ENCODE measurements at regions not wholly inside any gene's neighbourhood (a gene's known extent, or its start where the extent isn't known, plus 50 kb on each side); places are given as distances from the start of the nearest gene placed in this dataset.

DNA sequence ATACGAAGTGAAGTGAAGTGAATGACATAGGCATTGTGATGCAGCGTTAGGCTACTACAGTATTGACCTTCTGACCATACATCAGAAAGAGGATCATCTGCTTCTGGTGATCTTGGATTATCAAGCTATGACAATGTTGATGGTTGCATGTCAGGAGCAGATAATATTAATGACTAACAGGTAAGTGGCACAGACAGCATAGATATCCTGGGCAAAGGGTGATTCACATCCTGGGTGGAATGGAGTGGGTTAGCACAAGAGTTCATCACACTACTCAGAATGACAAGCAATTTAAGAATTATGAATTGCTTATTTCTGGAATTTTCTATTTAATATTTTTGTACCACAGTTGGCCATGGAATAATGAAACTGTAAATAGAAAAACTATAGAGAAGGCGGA lies 397.9 kb upstream of the ATP2B1 start:
- DNase-seq (ENCODE audit: low read depth in 4 of 4, low spot score in 2 of 4) = no peak

DNA sequence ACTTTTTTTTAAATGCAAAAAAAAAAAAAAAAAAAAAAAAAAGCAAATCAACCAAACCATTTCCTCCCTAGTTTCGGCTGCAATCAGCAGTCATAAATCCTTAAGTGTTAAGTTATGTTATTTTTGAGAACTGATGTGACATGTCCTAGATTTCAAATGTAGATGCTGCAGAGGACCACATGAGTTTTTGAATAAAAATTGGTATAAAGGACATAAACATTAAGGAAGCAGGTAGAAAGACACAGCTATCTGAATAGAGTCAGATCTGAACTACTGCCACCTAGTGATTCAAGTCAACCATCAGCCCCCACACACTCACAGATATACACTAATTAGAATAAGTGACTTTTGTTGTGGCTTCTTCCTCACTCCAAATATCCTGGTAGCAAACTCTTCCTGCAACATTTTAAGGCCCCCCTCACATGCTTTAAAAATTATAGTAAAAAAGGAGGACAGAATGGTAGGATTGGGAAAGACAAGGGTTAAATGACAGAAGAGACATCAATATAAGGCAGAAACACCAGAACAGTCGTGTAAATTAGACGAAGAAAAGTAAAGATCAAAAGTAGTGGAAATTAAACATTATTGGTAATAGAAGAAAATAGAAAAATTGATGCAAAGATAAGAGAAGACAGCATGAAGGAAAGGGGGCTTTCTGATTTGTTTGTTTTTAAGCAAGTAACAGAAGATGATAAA lies 394.5 kb upstream of the ATP2B1 start:
- no peak for DNase-seq (ENCODE audit: low read depth in 4 of 4, low spot score in 2 of 4)

GRCh38 chr12:90100579-90100978 lies 391.9 kb upstream of the ATP2B1 start:
- DNase-seq (ENCODE audit: low read depth in 4 of 4, low spot score in 2 of 4) = no peak

GRCh38 chr12:90099288-90099687 lies 390.6 kb upstream of the ATP2B1 start:
- DNase-seq (ENCODE audit: low read depth in 4 of 4, low spot score in 2 of 4) = no peak

DNA sequence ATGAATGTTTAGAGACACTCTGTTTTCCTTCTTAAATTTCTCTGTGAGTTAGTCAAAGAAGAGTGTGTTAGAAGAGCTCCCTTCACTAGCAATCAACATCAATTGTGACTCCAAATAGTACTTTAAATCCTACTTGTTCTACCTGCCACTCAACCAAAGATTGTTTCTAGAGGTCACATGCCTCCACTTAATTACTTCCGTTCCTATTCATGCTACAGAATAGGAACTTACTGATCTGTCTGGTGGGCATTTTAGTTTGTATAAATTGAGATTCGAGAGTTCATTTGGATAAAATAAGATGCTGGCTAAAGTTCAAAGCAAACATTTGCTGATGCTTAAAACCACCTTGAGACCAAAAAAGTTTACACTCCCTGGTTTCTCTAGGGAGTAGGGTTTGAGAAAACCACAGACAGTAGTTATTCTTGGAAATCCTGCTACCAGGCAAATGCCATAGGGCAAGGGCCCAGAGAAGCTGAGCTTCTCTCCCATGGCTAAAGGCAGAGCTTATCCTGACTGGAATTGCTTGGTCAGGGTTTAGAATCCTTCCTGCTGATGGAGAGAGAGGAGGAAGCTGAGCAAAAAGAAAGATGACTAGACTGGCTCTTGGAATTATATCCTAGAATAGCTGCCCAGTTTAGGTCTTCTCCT lies 389.6 kb upstream of the ATP2B1 start:
- no peak for DNase-seq (ENCODE audit: low read depth in 4 of 4, low spot score in 2 of 4)

GRCh38 chr12:90091809-90092208 lies 383.2 kb upstream of the ATP2B1 start:
- no peak for DNase-seq (ENCODE audit: low read depth in 4 of 4, low spot score in 2 of 4)

DNA sequence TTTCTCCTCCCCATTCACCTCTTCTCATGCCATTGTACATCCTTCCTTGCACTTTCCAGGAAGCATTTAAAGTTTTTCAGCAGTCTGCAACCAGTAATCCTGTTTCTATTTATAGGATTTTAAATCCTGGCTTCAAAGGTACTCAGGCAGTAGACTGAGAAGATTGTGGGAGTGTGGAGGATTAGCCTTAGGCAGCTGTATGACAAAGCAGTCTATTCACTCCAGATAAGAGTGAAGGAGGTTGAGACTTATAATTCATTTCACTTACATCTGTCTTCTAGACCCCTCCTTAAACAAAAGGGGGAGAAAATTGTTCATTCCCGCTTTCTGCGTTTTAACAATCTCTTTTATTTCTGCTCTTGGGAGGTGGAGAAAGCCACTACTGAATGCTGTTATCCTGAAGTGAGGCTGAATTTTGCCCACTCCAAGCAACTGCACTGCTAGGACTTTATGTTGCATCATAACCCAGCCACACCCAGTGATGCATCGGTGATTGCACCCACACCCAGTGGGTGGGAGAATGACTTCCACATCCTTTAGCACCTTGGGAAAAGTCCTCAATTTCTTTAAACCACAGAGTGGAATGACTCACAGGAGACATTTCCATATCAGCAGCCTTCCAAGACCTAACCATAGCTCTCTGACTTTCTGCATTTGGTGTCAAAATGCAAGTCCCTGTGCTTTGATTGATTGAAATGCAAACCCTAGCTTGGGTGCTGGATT lies 382.5 kb upstream of the ATP2B1 start:
- DNase-seq (ENCODE audit: low read depth in 4 of 4, low spot score in 2 of 4) = no peak

DNA sequence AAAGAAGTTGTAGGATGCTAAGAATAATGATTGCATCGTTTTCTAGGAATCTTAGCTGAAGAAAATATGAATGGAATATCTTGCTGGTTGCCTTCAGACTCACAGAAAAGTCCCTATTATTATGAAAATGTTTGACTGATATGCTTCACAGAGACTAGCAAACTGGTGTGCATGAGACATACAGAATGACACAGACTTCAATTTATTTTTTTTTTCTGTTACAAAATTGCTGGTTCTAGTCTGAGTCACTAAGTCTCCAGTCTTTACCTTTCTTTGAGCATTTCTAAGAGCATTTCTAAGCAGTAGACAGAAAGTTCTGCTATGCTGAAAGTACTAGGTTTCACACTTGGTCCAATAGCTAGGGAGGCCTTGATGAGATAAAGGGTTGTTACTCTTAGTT lies 377.6 kb upstream of the ATP2B1 start:
- DNase-seq (ENCODE audit: low read depth in 4 of 4, low spot score in 2 of 4) = no peak

DNA sequence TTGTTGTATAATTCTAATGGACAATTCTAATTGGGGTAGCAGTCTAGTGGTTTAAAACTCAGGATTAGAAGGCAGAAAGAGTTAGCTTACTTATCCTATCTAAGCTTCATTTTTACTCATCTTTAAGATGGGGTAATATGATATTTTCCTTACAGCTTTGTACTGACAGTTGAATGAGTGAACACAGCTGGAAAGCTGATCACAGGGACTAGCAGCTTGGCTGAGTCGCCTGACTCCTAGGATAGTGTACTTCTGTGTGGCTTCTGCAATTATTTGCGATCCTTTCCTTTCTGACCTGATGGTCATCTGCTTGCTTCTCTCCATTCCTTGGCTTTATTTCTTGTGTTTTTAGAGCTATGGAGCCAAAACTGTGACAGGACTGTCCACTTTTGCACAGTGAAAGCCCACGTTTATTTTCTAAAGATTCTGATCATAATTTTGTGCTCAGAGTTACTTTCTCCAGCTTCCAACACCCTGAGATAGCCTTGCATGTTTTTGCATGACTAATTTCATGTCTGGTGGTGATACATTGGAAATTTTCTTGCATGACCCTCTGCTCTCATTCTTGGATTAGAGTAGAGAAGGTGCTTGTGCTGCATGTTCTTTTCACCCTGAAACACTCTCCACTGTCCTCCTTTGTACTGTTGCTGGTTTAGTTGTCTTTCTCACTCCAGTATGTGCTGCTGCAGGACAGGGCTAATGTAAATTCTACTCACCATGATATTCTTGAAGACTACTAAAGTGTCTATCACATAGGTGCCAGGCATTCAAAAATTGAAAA lies 377.0 kb upstream of the ATP2B1 start:
- no peak for DNase-seq (ENCODE audit: low read depth in 4 of 4, low spot score in 2 of 4)

GRCh38 chr12:90084018-90084417 lies 375.4 kb upstream of the ATP2B1 start:
- no peak for DNase-seq (ENCODE audit: low read depth in 4 of 4, low spot score in 2 of 4)

GRCh38 chr12:90080616-90081015 lies 372.0 kb upstream of the ATP2B1 start:
- no peak for DNase-seq (ENCODE audit: low read depth in 4 of 4, low spot score in 2 of 4)

DNA sequence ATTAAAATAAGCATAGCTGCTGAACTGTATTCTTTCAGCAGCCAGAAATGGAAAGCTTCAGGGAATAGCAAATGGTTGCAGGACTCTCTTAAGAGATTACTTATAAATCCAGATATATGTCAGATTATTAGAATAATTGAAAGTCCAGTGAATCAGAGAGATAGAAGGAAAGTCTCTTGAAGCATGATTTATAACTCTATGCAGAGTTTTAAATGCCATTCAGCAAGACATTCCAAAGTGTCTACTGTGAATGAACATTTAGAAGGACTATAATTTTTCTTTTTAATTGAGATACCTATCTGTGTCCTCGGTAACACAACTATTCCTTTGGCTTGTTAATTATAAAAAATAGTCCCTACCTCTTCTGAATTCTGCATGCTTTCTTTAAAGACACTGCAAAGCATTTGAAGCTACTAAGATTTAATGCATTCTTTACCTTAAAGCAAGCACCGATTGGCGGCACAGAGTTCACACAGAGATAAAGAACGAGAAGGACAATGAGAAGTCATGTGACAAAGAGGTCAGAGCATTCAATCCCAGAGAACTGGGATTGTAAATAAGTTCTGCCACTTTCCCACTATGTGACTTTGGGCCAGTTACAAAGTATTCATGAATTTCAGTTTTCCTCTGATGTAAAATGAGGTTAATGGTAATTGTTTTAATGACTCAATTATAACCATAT lies 371.0 kb upstream of the ATP2B1 start:
- no peak for DNase-seq (ENCODE audit: low read depth in 4 of 4, low spot score in 2 of 4)

DNA sequence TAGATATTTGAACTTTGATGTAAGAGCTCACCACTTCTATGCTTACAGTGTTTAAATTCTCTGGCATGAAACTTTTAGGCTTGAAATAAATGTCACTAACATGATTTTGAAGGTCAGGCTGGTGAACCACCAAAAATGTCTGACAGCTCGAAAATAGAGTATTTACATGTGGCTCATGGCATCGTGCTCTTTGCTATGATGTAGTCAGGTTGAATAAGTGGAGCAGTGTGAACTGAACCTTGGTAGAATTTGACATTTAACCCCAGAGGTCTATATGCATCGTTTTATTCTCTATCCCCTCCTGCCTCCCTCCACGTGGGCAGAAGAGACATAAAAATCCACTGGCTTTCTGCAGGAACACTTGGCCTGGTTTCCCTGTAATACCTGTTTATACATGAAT lies 369.7 kb upstream of the ATP2B1 start:
- DNase-seq (ENCODE audit: low read depth in 4 of 4, low spot score in 2 of 4) = no peak

DNA sequence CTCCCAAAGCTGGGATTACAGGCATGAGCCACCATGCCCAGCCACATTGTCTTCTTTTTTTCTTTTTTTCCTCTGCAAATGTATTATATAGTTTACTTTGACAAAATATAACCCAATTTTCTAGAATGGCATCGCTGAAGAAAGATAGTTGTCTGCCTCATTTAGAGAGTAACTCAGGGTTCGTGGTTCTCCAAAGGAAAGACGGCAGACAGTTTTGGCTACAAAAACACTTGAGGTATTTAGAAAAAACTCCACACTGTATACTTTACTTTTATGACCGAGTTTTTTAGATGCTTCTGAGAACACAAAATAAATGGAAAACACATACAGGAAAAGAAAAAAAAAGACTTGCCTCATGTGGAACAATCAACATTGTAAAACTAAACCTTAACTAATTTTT lies 369.1 kb upstream of the ATP2B1 start:
- DNase-seq (ENCODE audit: low read depth in 4 of 4, low spot score in 2 of 4) = no peak

- DNase-seq (ENCODE audit: low read depth in 4 of 4, low spot score in 2 of 4) = no peak
These were observed 368.2 kb upstream of the ATP2B1 start for GRCh38 chr12:90076851-90077319.

- no peak for DNase-seq (ENCODE audit: low read depth in 4 of 4, low spot score in 2 of 4)
These were observed 367.0 kb upstream of the ATP2B1 start for GRCh38 chr12:90075685-90076084.

DNA sequence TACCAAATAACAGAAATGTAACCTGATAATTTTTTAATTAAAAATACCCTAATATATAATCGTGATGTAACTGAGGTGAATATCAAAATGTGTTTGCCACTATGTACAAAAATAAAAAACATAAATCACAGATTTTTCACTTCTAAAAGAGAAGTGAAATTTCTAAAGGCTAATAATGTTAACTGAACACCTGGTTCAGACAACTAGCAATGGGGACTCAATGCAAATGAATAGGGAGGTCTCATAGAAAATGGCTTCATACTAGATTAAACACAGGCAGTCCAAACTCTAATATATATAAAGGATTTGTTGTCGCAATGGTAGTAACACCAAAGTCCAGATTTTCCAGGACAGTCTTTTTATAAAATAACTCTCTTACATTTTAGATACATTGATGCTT lies 365.4 kb upstream of the ATP2B1 start:
- DNase-seq (ENCODE audit: low read depth in 4 of 4, low spot score in 2 of 4) = no peak

GRCh38 chr12:90071996-90072395 lies 363.4 kb upstream of the ATP2B1 start:
- DNase-seq (ENCODE audit: low read depth in 4 of 4, low spot score in 2 of 4) = no peak

- no peak for DNase-seq (ENCODE audit: low read depth in 4 of 4, low spot score in 2 of 4)
These were observed 361.1 kb upstream of the ATP2B1 start for GRCh38 chr12:90069711-90070110.

GRCh38 chr12:90067791-90068190 lies 359.2 kb upstream of the ATP2B1 start:
- no peak for DNase-seq (ENCODE audit: low read depth in 4 of 4, low spot score in 2 of 4)

Data from left renal cortex interstitium (tissue), 4 donors.